ENCODE measurements at regions not wholly inside any gene's neighbourhood (a gene's known extent, or its start where the extent isn't known, plus 50 kb on each side); places are given as distances from the start of the nearest gene placed in this dataset.
"Not testable (repeated sequence)": the region's sequence is repeated elsewhere in the genome, so short reads cannot be mapped to it uniquely, and the experiment has no call there.

DNA sequence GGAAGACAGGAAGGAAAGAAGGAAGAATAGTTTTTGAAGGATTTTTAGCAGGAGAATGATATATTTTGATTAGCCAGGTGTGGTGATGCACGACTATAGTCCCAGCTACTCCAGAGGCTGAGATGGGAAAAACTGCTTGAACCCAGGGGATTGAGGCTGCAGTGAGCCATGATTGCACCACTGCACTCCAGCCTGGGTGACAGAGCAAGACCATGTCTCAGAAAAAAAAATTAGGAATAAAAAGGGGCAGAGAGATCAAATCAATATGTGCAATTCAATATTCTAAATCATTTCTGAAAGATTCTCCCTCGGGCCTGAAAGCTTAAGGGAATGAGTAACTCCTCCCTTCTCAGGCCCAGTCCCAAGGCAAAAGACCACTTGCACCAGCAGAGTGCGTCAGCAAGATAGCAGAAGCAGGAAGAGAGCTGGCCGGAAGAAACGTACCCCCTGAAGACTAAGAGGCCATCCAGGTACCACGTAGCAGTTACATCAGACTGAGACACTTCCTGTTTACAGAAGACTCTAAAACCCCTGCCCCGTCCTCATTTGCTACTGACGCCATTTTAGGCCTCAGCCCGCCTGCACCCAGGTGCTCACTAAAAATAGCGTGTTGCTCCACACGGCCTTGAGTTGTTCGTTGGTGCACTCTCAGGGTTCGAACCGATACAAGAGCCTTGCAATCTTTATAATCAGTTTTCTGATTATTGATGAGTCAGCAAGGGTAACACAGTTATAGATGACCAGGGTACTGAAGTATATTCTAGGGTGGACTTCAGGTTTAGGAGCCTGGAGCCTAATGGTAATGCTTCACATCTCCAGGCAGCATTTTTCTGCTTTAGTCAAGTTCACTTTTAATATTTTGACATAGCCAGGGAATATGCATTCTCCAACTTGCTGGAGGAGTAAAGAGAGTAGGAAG lies 57.7 kb upstream of the CSRP2 start:
- no peaks in the 10 kb centered on the region for H3K9me3 ChIP-seq (ENCODE audit: low read length)
- no peaks in the 10 kb centered on the region for H3K27me3 ChIP-seq (ENCODE audit: low read length)
- BruUV-seq (replicated peaks) = no TSS peak
- CTCF ChIA-PET = no interaction called here
- H2AFZ ChIP-seq (ENCODE audit: low read length) = no peak overlapping the region
- H3K4me1 ChIP-seq (ENCODE audit: insufficient read depth, low read length) = no peaks in the 10 kb centered on the region
- H3K27ac ChIP-seq (ENCODE audit: low read length) = no peak overlapping the region
- H3K9ac ChIP-seq (ENCODE audit: low read length) = no peak overlapping the region
- no peak overlapping the region for H3K4me2 ChIP-seq (ENCODE audit: low read length)
- TF ChIP-seq, protein P1, sequence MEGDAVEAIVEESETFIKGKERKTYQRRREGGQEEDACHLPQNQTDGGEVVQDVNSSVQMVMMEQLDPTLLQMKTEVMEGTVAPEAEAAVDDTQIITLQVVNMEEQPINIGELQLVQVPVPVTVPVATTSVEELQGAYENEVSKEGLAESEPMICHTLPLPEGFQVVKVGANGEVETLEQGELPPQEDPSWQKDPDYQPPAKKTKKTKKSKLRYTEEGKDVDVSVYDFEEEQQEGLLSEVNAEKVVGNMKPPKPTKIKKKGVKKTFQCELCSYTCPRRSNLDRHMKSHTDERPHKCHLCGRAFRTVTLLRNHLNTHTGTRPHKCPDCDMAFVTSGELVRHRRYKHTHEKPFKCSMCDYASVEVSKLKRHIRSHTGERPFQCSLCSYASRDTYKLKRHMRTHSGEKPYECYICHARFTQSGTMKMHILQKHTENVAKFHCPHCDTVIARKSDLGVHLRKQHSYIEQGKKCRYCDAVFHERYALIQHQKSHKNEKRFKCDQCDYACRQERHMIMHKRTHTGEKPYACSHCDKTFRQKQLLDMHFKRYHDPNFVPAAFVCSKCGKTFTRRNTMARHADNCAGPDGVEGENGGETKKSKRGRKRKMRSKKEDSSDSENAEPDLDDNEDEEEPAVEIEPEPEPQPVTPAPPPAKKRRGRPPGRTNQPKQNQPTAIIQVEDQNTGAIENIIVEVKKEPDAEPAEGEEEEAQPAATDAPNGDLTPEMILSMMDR (conservative IDR thresholded peaks at IDR 0.05; ENCODE audit: low read depth, low read length) = no peak
- no peak for TF ChIP-seq EZH2 (IDR thresholded peaks at IDR 0.05; ENCODE audit: low read length, unreplicated experiment)
- TF ChIP-seq EZH2phosphoT487 (IDR thresholded peaks at IDR 0.05; ENCODE audit: borderline replicate concordance, low read length) = no peak
- H4K20me1 ChIP-seq (ENCODE audit: low read length) = no peaks in the 10 kb centered on the region
- no peaks in the 10 kb centered on the region for H3K79me2 ChIP-seq (ENCODE audit: low read length)
- ATAC-seq (no peak), DNase-seq (no peak)
- intact Hi-C loops (cut with micrococcal nuclease) = no loop called here
- no peaks in the 10 kb centered on the region for H3K36me3 ChIP-seq (ENCODE audit: low read depth, low read length)
- no peaks in the 10 kb centered on the region for H3K9me2 ChIP-seq (replicated peaks; ENCODE audit: low read length)
- no peak overlapping the region for H3K4me3 ChIP-seq (ENCODE audit: low read length)
- POLR2A ChIA-PET (ENCODE audit: unreplicated experiment) = no interaction called here
- H3F3A ChIP-seq (ENCODE audit: low read length, unreplicated experiment) = no peaks in the 10 kb centered on the region

DNA sequence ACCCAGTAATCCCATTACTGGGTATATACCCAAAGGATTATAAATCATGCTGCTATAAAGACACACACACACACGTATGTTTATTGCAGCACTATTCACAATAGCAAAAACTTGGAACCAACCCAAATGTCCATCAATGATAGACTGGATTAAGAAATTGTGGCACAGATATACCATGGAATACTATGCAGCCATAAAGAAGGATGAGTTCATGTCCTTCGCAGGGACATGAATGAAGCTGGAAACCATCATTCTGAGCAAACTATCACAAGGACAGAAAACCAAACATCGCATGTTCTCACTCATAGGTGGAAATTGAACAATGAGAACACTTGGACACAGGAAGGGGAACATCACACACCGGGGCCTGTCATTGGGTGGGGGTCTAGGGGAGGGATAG lies 54.6 kb upstream of the CSRP2 start:
- POLR2A ChIA-PET (ENCODE audit: unreplicated experiment) = not testable (repeated sequence)

DNA sequence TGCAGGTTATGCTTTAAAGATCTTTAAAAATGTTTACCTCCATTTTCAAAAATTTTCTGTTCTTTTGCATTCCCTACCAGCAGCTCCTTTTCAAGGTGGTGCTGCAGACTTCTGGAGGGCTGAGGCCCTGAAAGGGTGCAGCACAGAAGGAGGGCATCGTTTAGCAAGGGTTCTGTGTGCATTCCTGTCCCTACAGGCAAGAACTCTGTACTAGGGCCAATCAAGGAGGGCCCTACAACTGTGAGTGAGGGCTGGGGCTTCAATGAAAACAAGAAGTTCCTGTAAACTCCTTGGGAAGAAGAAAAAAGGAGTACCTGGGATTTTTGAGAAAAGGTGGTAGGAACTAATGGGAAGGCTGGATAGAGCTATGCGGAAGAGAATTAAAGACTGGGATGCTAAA lies 50.7 kb upstream of the CSRP2 start:
- Histone ChIP-seq H2AFZ (ENCODE audit: low read length) (no peak overlapping the region), H3K4me2 (ENCODE audit: low read length) (no peak overlapping the region), H3K9ac (ENCODE audit: low read length) (no peak overlapping the region), H3K9me3 (ENCODE audit: low read length) (no peaks in the 10 kb centered on the region), H4K20me1 (ENCODE audit: low read length) (no peaks in the 10 kb centered on the region), H3K4me3 (ENCODE audit: low read length) (no peak overlapping the region), H3K4me1 (ENCODE audit: insufficient read depth, low read length) (no peaks in the 10 kb centered on the region), H3F3A (ENCODE audit: low read length, unreplicated experiment) (no peaks in the 10 kb centered on the region), H3K27me3 (ENCODE audit: low read length) (no peaks in the 10 kb centered on the region), H3K79me2 (ENCODE audit: low read length) (no peaks in the 10 kb centered on the region), H3K27ac (ENCODE audit: low read length) (no peak overlapping the region), H3K9me2 (replicated peaks; ENCODE audit: low read length) (no peaks in the 10 kb centered on the region), H3K36me3 (ENCODE audit: low read depth, low read length) (no peaks in the 10 kb centered on the region)
- no TSS peak for BruUV-seq (replicated peaks)
- ChIA-PET CTCF (no interaction called here), POLR2A (ENCODE audit: unreplicated experiment) (no interaction called here)
- intact Hi-C loops (cut with micrococcal nuclease) = loop anchor here (10.0 kb wide), 1 partner anchor 305 kb away; no protein-coding TSS in a partner anchor
- DNase-seq = no peak
- TF ChIP-seq, protein P1 (conservative IDR thresholded peaks at IDR 0.05; ENCODE audit: low read depth, low read length) = no peak
- TF ChIP-seq EZH2phosphoT487 (IDR thresholded peaks at IDR 0.05; ENCODE audit: borderline replicate concordance, low read length) = no peak
- no peak for TF ChIP-seq EZH2 (IDR thresholded peaks at IDR 0.05; ENCODE audit: low read length, unreplicated experiment)
- ATAC-seq = no peak

More for the DNA sequence above, 54.6 kb upstream of the CSRP2 start:
- H4K20me1 ChIP-seq (ENCODE audit: low read length); H3K36me3 ChIP-seq (ENCODE audit: low read depth, low read length); H3F3A ChIP-seq (ENCODE audit: low read length, unreplicated experiment); H3K79me2 ChIP-seq (ENCODE audit: low read length); H2AFZ ChIP-seq (ENCODE audit: low read length); H3K9me2 ChIP-seq (replicated peaks; ENCODE audit: low read length); ATAC-seq; H3K4me3 ChIP-seq (ENCODE audit: low read length); H3K4me1 ChIP-seq (ENCODE audit: insufficient read depth, low read length); BruUV-seq (replicated peaks); H3K27me3 ChIP-seq (ENCODE audit: low read length); H3K4me2 ChIP-seq (ENCODE audit: low read length); CTCF ChIA-PET; intact Hi-C loops (cut with micrococcal nuclease); H3K9ac ChIP-seq (ENCODE audit: low read length); H3K9me3 ChIP-seq (ENCODE audit: low read length); DNase-seq; H3K27ac ChIP-seq (ENCODE audit: low read length): not testable (repeated sequence)
